ENCODE measurements at regions not wholly inside any gene's neighbourhood (a gene's known extent, or its start where the extent isn't known, plus 50 kb on each side); places are given as distances from the start of the nearest gene placed in this dataset.

DNA sequence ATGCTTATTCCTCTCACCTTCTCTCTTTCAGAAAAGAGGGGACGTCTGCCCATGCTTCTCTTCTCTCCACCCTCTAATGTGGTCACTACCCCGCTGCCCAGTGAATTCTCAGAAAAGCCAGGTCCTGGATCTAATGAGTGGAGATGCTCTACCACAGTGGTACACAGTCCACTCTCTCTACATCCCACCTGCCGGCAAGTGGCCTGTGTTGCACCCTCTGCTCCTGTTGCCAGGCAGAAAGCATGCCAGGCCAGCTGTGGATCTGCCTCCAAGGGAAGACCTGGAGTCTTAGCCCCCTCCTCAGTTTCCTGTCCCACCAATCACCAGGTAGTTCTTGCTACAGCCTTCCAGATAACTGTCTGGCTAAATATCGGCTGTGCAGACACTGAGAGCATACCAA, 71.2 kb upstream of the SPDL1 start:
- Histone ChIP-seq H3K27me3 (0 out of 2 replicates have a peak, but pooled peaks cover 3% of the 10 kb centered on the region), H3K4me1 (no peaks in the 10 kb centered on the region), H3K9me3 (no peaks in the 10 kb centered on the region), H3K36me3 (no peaks in the 10 kb centered on the region), H3K4me3 (ENCODE audit: low read depth, low read length) (no peak overlapping the region)
- DNase-seq: no peak
- TF ChIP-seq, protein P1, sequence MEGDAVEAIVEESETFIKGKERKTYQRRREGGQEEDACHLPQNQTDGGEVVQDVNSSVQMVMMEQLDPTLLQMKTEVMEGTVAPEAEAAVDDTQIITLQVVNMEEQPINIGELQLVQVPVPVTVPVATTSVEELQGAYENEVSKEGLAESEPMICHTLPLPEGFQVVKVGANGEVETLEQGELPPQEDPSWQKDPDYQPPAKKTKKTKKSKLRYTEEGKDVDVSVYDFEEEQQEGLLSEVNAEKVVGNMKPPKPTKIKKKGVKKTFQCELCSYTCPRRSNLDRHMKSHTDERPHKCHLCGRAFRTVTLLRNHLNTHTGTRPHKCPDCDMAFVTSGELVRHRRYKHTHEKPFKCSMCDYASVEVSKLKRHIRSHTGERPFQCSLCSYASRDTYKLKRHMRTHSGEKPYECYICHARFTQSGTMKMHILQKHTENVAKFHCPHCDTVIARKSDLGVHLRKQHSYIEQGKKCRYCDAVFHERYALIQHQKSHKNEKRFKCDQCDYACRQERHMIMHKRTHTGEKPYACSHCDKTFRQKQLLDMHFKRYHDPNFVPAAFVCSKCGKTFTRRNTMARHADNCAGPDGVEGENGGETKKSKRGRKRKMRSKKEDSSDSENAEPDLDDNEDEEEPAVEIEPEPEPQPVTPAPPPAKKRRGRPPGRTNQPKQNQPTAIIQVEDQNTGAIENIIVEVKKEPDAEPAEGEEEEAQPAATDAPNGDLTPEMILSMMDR (IDR thresholded peaks at IDR 0.05; ENCODE audit: low read depth, low read length): no peak

DNA sequence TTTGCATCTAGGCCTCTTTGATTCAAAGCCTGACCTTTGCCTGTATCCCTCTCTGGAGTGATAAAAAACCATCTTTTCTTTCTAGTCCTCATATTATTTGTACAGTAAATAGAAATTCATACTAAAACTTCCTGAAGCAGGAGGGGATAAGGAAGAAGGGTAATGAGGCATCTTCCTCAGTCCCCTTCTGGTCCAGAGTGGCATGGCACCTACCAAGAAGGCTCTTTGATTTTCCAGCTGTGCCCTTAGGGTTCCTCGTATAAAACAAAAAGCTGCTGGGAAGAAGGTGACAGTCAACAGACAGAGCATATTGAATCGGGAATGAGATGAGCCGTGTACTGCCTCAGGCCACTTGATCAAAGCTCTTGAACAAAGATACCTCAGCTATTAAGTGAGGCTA, 71.9 kb upstream of the SPDL1 start:
- H3K36me3 ChIP-seq: no peaks in the 10 kb centered on the region
- DNase-seq: no peak
- H3K9me3 ChIP-seq: no peaks in the 10 kb centered on the region
- 0 out of 2 replicates have a peak, but pooled peaks cover 3% of the 10 kb centered on the region for H3K27me3 ChIP-seq
- no peaks in the 10 kb centered on the region for H3K4me1 ChIP-seq
- TF ChIP-seq, protein P1 (IDR thresholded peaks at IDR 0.05; ENCODE audit: low read depth, low read length): 0 out of 2 replicates have a peak, but pooled peaks have one; percentile 21
- no peak overlapping the region for H3K4me3 ChIP-seq (ENCODE audit: low read depth, low read length)

DNA sequence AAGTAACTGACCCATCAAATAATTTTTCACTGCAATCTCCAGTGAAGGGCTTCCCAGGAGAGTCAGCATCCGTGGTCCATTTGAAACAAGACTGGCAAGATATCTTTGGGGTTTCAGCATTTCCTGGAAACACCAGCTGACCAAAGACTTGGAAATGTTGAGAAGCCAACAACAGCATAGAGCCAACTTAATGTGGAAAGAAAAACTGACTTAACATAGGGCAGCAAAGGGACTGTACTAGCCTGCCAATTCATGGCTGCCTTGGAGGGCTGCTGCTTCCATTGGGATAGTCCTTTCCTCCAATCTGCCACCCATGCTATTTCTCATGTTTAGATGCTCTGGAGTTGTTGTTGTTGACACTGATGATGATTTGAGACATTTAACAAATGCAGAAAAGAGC, 76.5 kb upstream of the SPDL1 start:
- H3K27me3 ChIP-seq: peaks cover 8% of the 10 kb centered on the region; the same call in 1 of the 2 replicates
- no peak overlapping the region for H3K4me3 ChIP-seq (ENCODE audit: low read depth, low read length)
- TF ChIP-seq, protein P1 (IDR thresholded peaks at IDR 0.05; ENCODE audit: low read depth, low read length): no peak
- no peaks in the 10 kb centered on the region for H3K4me1 ChIP-seq
- no peaks in the 10 kb centered on the region for H3K9me3 ChIP-seq
- no peaks in the 10 kb centered on the region for H3K36me3 ChIP-seq
- DNase-seq: no peak

DNA sequence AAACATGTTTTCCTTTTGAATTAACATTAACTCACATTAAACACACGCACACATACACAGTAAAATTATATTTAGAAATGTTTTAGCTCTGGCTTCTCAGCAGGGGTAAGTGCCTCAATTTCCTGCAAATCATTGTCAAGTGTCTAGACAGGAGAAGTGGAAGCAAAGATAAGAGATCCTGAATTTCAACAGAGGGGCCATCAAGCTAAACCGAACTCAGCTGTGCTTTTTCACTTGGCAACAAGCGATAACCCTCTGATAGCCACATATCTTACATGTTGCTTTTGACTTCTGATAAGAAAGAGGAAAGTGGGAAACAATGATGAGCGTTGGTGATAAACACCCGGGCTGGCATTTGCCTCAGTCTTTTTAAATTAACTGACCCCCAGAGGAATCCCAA, 79.7 kb upstream of the SPDL1 start:
- no peaks in the 10 kb centered on the region for H3K4me1 ChIP-seq
- H3K27me3 ChIP-seq: peaks cover 22% of the 10 kb centered on the region
- DNase-seq: no peak
- H3K4me3 ChIP-seq (ENCODE audit: low read depth, low read length): no peak overlapping the region
- H3K36me3 ChIP-seq: no peaks in the 10 kb centered on the region
- H3K9me3 ChIP-seq: no peaks in the 10 kb centered on the region
- TF ChIP-seq, protein P1 (IDR thresholded peaks at IDR 0.05; ENCODE audit: low read depth, low read length): no peak

DNA sequence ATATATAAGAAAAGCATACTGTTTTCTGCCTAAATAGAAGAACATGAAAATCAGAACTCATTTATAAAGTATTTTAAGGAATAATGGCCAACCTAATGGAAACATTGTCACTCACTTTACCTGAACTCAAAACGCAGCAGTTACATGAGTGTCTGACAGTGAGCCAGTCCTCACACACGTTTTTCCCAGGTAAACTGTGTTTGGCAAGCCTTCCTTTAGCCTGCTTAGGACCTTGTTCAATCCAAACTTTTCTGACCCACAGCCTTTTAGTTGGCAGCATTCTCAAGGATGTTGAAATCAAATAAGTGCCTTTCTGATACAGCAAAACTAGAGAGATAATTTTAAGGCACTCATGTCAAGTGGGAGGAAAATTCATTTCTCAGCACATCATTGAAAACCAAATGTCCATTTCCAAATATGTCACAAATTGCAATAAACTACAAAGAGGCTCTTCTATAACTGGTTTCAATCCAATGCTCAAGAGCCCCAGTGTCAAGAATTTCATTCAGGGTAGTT, 83.5 kb upstream of the SPDL1 start:
- DNase-seq: no peak
- Histone ChIP-seq H3K36me3 (no peaks in the 10 kb centered on the region), H3K4me1 (no peaks in the 10 kb centered on the region), H3K27me3 (peaks cover 21% of the 10 kb centered on the region), H3K9me3 (no peaks in the 10 kb centered on the region), H3K4me3 (ENCODE audit: low read depth, low read length) (no peak overlapping the region)
- TF ChIP-seq, protein P1 (IDR thresholded peaks at IDR 0.05; ENCODE audit: low read depth, low read length): no peak

DNA sequence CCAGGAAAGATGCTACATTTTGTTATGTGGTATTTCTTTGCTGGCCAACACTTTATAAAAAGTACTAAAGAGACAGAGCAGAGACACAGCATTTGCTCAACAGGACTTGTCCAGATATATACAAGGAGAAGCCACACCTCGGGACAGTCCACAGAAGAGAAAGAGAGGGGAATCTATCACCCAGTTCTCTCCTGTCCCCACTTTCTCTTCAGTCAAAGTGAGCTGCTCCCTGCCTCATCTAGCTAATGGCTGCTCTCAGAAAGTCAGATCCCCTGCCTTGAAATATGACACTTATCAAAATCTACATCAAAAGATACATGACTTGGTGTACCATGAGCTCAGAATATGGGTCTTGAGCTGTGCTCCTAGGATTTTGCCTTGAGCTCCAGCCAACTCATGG, 86.7 kb upstream of the SPDL1 start:
- TF ChIP-seq, protein P1 (IDR thresholded peaks at IDR 0.05; ENCODE audit: low read depth, low read length): no peak

More for the DNA sequence above, 86.7 kb upstream of the SPDL1 start:
- Histone ChIP-seq H3K4me1 (no peaks in the 10 kb centered on the region), H3K27me3 (peaks cover 20% of the 10 kb centered on the region; the same call in 1 of the 2 replicates), H3K4me3 (ENCODE audit: low read depth, low read length) (no peak overlapping the region), H3K36me3 (no peaks in the 10 kb centered on the region), H3K9me3 (no peaks in the 10 kb centered on the region)
- DNase-seq: no peak

All from BE2C (cell line).